NCI-H748 treated with DMSO at 0.1 percent for 48 hours (cell line): ENCODE measurements at regions not wholly inside any gene's neighbourhood (a gene's known extent, or its start where the extent isn't known, plus 50 kb on each side); places are given as distances from the start of the nearest gene placed in this dataset.

Source experiments
- DNase-seq: peaks from one replicate; lab custom pipeline; 2025; lab: John Stamatoyannopoulos, UW

- DNase-seq: no peak
Observed at GRCh38 chr3:77859156-77859555, 819.3 kb downstream of the ROBO2 start.

GRCh38 chr3:77868725-77869124 lies 828.8 kb downstream of the ROBO2 start:
- DNase-seq: no peak

GRCh38 chr3:77869423-77869822 lies 829.5 kb downstream of the ROBO2 start:
- no peak for DNase-seq

GRCh38 chr3:77871436-77871835 lies 831.5 kb downstream of the ROBO2 start:
- DNase-seq: no peak

- DNase-seq: no peak
Observed at GRCh38 chr3:77873598-77873997, 833.7 kb downstream of the ROBO2 start.

- DNase-seq: no peak
Observed at GRCh38 chr3:77885381-77885780, 845.5 kb downstream of the ROBO2 start.

GRCh38 chr3:77887611-77888010 lies 847.7 kb downstream of the ROBO2 start:
- DNase-seq: no peak

- DNase-seq: no peak
Observed at GRCh38 chr3:77889616-77890015, 849.7 kb downstream of the ROBO2 start.

GRCh38 chr3:77898621-77899020 lies 858.7 kb downstream of the ROBO2 start:
- DNase-seq: no peak

- DNase-seq: no peak
Observed at GRCh38 chr3:77902675-77903074, 862.8 kb downstream of the ROBO2 start.

GRCh38 chr3:77906102-77906709 lies 866.3 kb downstream of the ROBO2 start:
- no peak for DNase-seq

- DNase-seq: no peak
Observed at GRCh38 chr3:77913524-77914174, 873.8 kb downstream of the ROBO2 start.

- DNase-seq: no peak
Observed at GRCh38 chr3:77915336-77915735, 875.4 kb downstream of the ROBO2 start.

- DNase-seq: no peak
Observed at GRCh38 chr3:77917225-77917624, 877.3 kb downstream of the ROBO2 start.

GRCh38 chr3:77919244-77919643 lies 879.3 kb downstream of the ROBO2 start:
- DNase-seq: no peak

GRCh38 chr3:77931255-77932009 lies 891.5 kb downstream of the ROBO2 start:
- DNase-seq: peak; percentile 72

- DNase-seq: no peak
Observed at GRCh38 chr3:77932926-77933325, 893.0 kb downstream of the ROBO2 start.

- DNase-seq: no peak
Observed at GRCh38 chr3:77933926-77934325, 894.0 kb downstream of the ROBO2 start.

- DNase-seq: no peak
Observed at GRCh38 chr3:77935418-77935817, 895.5 kb downstream of the ROBO2 start.

- no peak for DNase-seq
Observed at GRCh38 chr3:77939726-77940125, 899.8 kb downstream of the ROBO2 start.

- no peak for DNase-seq
Observed at GRCh38 chr3:77943598-77943997, 903.7 kb downstream of the ROBO2 start.

GRCh38 chr3:77945320-77945719 lies 905.4 kb downstream of the ROBO2 start:
- DNase-seq: no peak

GRCh38 chr3:77947671-77948070 lies 907.8 kb downstream of the ROBO2 start:
- no peak for DNase-seq
